HG03196 (cell line): ENCODE measurements at regions not wholly inside any gene's neighbourhood (a gene's known extent, or its start where the extent isn't known, plus 50 kb on each side); places are given as distances from the start of the nearest gene placed in this dataset.
"Not testable (repeated sequence)": the region's sequence is repeated elsewhere in the genome, so short reads cannot be mapped to it uniquely, and the experiment has no call there.

Source experiments
- ATAC-seq: cut with Tn5 transposase; IDR thresholded peaks from one replicate; pipeline ENCODE4 v1.9.1; 2021; ENCODE audit not compliant: unreplicated experiment

DNA sequence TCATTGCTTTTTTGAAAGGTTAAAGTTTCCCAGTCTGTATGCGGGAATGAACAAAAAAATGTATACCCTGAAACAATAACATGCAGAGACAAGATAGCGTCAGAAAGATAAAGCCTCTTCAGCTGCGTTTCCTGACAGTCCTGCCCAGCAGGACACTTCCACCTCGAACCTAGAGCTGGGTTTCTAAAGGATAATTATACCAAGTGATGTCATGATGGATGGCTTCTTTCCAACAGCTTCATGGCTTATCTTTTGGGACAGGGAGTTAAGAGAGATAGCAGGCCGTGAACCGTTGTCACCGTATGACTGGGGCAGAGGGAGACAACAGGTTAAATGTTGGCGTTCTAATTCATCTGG lies 267.6 kb upstream of the SGK1 start:
- no peak for ATAC-seq

DNA sequence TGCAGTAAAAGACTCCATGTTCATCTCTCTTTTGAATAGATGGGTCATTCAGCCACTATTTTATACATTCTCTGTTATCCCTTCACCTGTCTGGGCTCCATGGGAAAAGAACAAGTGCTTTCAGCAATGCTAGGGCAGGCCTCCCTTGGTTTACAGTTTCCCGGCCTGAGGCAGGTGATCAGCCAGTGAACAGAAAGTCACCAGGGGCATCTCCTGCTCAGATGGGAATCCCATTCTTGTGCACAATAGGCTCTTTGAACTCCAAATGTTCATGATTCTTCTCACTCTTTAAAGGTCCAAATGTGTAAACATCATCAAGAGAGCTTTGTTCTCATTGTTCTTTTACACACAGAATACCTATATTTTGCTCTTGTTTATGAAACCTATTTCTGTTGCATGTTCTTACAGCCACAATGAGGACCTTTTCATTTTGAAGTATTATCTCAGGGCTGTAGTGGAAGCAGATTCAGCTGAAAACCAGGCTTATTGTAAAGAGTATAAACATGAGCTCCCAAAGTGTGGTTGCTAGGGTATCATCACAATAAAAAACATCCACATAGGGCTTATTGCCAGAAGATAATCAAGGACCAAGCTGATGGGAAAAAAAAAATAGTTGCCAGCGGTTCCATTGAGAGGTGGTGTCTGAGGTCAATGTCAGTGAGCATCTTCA lies 267.1 kb upstream of the SGK1 start:
- no peak for ATAC-seq

DNA sequence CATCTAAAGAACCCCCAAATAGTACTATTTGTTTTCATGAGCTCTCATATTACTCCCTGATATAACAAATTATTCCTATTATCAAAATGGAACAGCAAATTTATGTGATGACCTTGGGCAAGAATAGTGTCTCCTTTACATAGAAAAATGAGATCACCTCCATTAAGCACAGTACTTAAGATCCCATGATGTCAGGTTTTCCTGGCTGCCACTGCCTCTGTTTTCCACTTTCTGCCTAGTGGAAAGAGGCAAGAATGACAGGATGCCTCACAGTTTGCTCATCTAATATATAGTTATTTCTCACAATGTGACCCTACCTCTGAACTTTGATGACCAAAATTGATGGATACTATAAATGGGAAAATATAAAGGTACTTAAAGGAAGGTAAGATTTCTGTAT lies 260.1 kb upstream of the SGK1 start:
- no peak for ATAC-seq

DNA sequence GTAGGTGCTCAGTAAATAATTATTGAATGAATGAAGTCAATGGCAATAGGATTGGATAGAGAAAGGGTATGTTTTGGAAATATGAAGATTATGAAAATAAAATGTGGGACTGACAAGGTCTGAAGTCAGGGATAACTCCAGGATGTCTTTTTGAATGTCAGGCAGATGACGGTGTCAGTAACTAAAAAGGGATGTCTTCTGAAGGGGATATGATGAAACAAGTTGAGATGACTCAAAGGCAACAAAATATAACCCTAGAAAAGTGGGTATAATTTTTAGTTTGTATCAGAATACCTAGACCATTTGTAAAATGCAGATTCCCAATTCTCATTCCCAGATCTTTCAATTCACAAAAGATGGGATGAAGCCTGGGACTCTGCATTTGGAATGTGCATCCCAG lies 257.3 kb upstream of the SGK1 start:
- no peak for ATAC-seq

DNA sequence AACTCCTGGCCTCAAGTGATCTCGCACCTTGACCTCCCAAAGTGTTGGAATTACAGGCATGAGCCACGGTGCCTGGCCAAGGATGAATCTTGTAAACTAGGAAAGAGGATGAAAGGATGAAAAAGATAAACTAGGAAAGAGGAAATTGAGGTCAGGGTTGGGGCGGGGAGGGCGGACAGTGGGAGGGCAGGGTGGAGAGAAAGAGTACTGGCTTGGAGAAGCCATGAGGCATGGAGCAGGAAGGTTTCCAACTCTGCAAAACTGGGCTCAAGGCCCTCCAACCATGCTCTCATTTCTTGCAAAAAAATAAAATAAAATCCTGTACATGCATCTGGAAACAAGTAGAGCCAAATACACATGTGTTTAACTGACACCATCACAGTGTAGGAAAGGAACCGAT lies 256.6 kb upstream of the SGK1 start:
- ATAC-seq = no peak

DNA sequence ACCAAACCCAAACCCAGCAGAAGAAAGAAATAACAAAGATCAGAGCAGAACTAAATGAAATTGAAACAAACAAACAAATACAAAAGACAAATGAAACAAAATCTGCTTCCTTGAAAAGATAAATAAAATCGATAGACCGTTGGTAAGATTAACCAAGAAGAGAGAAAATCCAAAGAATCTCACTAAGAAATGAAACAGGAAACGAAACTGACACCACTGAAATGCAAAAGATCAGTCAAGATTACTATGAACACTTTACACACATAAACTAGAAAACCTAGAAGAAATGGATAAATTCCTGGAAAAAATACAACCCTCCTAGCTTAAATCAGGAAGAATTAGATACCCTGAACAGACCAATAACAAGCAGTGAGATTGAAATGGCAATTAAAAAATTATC lies 252.1 kb upstream of the SGK1 start:
- ATAC-seq = not testable (repeated sequence)

DNA sequence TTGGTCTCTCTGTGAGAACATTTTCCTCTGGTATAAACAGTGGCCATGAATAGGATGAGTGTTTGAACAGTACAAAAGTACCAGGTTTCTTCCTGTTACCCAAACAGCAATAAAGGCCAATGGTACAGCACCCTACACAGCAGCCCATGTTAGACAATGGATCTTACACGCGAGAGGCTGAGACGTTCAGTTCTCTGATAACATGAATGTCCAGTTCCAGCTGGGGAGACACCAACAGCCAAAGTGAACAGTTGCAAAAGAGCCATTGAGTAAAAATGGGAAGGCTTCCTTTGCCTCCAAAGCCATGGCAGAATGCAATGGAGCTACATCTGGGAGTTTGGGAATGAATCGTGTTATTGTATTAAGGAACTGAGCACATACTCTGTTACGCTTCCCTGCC lies 246.8 kb upstream of the SGK1 start:
- ATAC-seq = no peak

DNA sequence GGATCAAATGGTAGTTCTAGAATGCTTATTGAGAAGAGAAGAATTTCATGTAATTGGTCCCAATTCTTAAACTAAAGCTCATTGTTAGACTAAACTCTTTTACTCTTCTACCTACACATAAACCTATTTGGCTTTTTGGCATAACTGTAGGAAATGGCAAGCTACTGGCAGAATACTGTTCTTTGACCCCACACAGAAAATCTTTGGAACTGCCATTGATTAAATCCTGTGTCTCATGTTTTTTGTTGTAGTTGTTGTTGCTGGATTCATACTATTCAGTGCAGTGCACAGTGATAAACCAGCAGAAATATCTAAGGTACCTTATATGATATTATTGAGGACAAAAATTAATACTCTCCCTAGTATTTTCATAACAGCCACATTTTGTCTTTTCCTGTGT lies 242.1 kb upstream of the SGK1 start:
- no peak for ATAC-seq

DNA sequence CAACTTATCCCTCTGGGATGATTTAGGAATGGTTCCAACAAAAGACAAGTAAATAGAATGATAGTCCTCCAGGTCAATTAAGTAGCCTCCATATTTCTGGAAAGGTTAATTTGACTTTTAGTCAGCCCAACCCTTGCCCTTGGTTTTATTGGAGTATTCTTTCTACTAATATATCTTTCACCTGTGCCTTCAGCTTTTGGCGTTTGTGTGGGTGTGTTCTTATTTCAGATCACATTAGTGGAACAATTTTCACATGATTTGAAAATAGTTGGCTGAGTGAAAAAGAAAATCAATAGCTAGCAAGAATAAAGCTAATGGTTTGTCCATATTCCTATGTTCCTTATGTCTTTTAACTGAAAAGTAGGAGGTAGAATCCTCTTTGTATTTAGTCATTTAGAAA lies 239.6 kb upstream of the SGK1 start:
- no peak for ATAC-seq

DNA sequence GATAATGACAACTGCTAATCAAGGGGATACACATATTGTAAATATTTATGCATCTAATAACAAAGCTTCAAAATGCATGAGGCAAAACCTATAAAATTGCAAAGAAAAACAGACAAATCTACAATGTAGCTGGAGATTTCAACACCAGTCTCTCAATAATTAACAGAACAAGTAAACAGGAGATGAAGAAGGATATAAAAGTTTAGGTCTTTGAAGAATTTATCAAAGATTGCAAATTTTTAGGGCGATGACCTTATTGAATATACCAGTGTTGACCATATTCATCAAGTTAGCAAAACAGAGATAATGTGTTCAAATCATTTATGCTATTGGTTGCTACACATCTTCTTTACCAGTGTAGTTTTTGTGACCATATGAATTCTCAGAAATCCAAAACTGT lies 237.8 kb upstream of the SGK1 start:
- ATAC-seq = no peak

DNA sequence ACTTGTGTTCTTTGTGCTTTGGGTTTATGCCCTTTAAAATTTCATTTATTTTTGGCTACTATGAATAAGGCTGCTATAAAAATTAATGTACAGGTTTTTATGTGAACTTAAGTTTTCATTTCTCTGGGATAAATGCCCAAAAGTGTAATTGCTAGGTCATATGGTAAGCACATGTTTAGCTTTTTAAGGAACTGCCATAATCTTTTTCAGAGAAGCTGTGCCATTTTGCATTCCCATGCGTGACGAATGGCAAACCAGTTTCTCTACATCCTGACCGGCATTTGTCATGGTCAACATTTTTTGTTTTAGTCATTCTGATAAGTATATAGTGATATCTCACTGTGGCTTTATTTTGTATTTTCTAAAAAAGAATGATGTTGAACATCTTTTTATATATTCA lies 236.0 kb upstream of the SGK1 start:
- ATAC-seq = no peak

DNA sequence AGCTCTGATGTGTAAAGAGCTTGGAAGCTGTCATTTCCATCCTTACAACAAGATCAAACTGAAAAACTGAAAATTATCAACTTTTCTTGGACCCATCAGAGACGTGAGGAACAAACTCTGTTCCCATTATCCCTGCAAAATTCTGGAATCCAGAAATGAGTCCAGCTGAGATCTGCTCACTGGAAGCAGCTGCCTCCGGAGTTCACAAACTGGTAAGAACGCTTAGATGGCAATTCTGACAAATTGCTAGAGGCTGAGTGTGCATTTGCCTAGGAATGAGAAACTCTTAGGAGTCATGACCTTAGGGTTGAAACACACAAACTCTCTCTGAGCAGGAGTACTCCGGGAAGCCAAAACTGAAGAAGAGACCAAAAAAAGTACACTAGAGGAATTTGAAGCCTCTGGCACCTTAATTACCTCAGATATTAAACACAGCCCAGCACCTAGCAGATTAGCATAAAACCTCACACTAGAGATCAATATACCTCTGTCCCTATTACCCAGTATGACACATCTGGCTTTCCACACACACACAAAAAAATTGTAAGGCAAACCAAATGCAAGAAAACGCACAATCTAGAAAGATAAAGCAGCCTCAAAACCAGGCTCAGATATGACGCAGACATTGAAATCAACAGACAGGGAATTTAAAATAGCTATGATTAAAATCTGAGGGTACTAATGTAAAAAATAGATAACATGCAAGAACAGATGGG lies 233.5 kb upstream of the SGK1 start:
- ATAC-seq = no peak

DNA sequence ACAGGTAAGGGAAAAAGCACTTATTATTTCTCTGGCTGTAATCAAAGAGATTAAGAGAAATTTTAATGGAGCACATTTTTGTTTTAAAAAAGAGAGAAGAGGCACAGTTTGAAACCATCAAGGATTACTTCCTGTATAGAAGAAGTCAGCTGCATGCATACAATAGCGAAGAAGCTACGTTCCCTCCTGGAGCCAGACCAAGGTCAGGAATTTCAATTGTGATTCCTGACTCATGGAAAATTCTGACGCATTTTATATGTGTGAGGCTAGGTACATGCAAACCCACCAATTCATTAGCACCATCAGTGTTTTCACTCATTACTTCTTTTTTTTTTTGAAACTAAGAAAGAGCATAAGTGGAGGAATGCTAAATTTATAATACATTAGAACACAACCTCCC lies 232.7 kb upstream of the SGK1 start:
- ATAC-seq = no peak

DNA sequence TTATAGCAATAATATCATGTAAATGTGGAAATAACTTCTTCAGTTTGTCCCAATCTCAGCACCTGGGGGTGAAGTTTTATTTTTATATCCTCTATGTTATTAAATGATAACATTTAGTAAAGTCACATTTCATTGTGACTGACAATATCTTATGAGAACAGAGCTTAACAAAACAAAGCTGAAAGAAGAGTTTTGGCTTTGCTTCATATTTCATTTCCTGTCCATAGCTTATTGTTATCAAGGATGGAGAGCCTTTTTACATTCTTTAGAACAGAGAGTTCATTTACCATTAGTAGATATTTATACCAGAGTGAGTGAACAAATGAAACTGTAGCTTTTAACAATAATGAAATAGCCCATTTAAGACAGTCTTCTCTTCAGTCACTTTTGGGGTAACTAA lies 231.9 kb upstream of the SGK1 start:
- no peak for ATAC-seq

DNA sequence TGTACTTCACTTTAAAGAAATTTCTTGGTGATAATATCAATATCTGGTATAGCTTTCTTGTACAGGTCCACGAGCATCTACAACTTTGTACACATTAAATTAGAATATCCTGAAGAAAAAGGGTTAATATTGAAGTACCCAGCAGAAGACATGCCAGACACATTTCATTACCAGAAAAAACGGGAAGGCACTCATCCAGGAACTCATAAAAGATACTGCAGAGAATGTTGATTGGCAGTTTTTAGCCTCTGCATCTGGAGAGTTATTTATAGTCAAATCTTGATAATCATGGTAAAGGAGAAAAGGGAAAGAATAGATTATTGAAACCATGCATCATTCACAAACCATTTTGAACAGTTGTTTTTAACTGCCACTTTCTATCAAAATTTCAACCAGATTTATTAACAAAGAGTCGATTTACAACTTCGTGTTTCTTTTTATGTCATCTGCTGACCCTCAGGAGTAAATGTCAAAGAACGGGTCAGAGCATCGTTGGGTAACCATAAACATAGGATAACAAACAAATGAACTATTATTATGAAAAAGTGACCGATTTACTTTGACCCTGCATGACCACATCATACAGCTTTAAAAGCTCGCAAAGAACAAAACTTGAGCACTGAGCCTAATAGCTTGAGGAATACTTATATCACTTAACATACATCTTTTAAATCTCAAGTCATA lies 229.2 kb upstream of the SGK1 start:
- ATAC-seq = no peak

DNA sequence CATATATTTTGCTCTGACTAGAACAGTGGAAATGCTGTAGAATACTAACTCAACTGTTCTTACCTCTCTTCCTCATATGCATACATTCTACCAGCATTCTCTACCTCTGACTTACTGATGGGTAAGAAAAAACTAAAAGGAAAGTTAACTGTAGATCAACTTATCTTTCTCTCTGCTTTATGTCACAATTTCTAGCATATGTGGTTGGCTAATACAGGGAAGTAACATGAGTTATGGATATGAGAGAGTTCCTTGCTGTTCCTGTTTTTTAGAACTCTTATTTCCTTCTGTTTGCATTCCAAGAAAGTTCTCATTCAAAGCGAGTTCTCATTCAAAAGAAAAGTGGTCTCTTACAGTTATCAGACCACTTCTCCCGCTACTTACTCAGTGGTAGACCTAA lies 226.8 kb upstream of the SGK1 start:
- no peak for ATAC-seq

DNA sequence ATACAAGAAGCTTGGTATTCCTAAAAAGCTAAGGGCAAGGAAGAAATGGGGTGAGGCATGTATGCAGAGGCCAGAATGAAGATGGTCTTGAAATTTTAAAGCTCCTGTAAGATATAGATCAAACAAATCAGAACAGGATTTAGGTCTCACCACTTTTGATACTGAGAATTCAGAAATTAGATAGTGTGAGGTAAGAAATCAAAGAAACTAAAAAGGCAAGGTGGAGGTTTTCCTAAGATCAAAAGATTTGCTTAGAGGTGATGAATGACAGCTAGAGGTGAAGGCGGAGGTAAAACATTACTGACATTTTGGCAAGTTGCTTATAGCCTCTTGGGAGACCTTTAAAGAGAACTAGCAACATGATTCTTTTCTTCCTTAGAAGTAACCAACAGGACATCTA lies 225.2 kb upstream of the SGK1 start:
- ATAC-seq = no peak

DNA sequence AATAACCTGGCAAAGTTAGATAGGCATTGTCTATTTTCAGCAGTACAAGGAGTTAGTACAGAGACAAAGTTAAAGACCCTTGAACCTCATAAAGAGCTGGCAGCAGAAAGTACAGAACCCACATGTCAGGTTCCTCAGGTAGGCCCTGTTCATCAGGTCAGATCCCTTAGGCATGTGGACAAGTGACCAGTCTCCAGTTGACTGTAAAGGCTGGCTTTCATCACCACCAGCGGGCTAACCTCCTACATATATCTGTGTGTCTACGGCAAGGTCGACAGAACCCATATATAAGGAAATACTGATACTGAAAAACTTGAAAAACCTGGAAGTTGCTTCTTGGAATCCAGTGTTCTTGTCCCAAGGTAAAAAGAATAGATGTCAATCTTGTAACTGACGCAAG lies 223.1 kb upstream of the SGK1 start:
- no peak for ATAC-seq

DNA sequence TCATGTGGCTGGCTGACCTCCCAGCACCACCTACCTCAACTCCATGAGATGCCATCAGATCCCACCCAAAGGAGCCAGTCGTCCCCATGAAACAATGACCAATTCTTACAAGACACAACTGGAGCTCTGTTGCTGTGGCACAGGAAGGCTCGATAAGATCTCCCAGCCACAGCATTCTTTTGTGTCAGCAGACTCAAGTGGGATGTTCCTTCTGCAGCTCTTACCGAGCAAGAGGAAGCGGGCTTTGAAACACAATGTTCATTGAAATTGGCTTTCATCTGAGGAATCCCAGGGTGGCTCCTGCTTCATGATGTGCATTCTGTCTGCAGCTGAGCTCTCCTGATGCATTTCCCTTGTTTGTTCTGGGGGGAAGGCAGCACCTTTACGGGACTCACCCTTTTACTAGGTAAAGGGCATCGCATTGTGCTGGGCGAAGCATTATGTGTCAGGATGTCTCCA lies 222.0 kb upstream of the SGK1 start:
- no peak for ATAC-seq

DNA sequence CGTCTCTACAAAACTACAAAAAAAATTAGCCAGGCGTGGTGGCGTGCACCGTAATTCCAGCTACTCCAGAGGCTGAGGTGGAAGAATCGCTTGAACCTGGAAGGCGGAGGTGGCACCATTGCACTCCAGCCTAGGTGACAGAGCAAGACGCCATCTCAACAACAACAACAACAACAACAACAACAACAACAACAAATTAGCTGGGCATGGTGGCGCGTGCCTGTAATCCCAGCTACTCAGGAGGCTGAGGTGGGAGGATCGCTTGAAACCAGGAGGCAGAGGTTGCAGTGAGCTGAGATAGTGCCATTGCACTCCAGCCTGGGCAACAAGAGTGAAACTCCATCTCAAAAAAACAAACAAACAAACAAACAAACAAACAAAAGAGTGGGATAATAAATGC lies 219.9 kb upstream of the SGK1 start:
- ATAC-seq = not testable (repeated sequence)

DNA sequence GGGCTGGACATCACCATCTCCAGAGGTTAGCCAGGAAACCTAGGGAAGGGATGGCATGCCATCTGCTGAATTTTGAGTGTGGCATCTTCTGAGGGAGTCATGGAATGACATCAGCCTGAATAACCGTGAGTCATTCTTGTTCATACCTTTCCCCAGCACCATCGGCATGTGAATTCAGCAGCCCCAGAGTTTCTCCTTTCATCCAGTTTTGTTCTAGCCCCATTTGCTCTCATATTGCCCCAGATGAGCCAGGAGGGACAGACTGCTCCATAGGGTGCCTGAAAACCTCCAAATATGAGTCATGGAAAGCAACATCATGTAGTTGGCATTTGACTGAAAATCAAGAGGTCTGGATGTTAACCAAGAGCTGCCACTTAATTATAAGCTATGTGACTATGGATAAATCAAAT lies 219.2 kb upstream of the SGK1 start:
- ATAC-seq = no peak

DNA sequence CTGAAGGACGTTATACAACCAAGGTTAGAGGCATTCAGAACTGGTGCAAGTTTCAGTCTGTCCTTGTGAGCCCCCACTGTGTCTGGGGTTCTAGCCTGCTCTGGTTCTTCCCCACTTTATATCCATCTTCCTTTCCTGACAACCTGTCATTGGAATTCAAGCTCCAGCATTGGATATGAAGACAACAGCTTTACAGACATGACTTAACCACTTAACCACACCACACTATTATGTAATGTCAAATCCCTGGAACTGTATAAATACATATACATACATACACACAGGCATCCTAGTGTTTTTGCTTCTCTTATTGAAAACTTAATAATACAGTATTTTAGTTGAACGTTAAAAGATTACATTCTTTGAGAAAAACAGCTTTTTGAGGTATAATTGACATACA lies 217.9 kb upstream of the SGK1 start:
- no peak for ATAC-seq
